ENCODE measurements at regions not wholly inside any gene's neighbourhood (a gene's known extent, or its start where the extent isn't known, plus 50 kb on each side); places are given as distances from the start of the nearest gene placed in this dataset.

- no peaks in the 10 kb centered on the region for H3K9me3 ChIP-seq (ENCODE audit: low read depth, low read length, poor library complexity, severe bottlenecking)
Observed at GRCh38 chr6:92188016-92188415, 1231.3 kb downstream of the EPHA7 start.

GRCh38 chr6:92184933-92185332 lies 1234.4 kb downstream of the EPHA7 start:
- H3K4me3 ChIP-seq (ENCODE audit: low read depth, low read length, poor library complexity, severe bottlenecking): no peak overlapping the region
- intact Hi-C loops (cut with micrococcal nuclease; ENCODE audit: unreplicated experiment): no loop called here
- H3K27me3 ChIP-seq (replicated peaks; ENCODE audit: insufficient read depth, low read depth, low read length, poor library complexity): no peaks in the 10 kb centered on the region
- ChIA-PET CTCF (no interaction called here), POLR2A (ENCODE audit: low non-redundant PET) (no interaction called here)
- no peaks in the 10 kb centered on the region for H3K4me1 ChIP-seq (ENCODE audit: insufficient read depth, low read length, poor library complexity, severe bottlenecking)
- no peaks in the 10 kb centered on the region for H3K9me3 ChIP-seq (ENCODE audit: low read depth, low read length, poor library complexity, severe bottlenecking)
- BruUV-seq (replicated peaks): no TSS peak
- TF ChIP-seq CTCF (conservative IDR thresholded peaks at IDR 0.05; ENCODE audit: low read depth, low read length) (no peak), EZH2 (IDR thresholded peaks at IDR 0.05; ENCODE audit: borderline replicate concordance, low read depth, low read length, poor library complexity, severe bottlenecking) (no peak)
- H3K27ac ChIP-seq (ENCODE audit: low read depth, low read length, poor library complexity, severe bottlenecking): no peak overlapping the region
- H3K36me3 ChIP-seq (ENCODE audit: insufficient read depth, low read length, poor library complexity, severe bottlenecking): no peaks in the 10 kb centered on the region
- no peak for DNase-seq (ENCODE audit: low spot score)

More at GRCh38 chr6:92188016-92188415, 1231.3 kb downstream of the EPHA7 start:
- POLR2A ChIA-PET (ENCODE audit: low non-redundant PET): no interaction called here
- CTCF ChIA-PET: no interaction called here
- no TSS peak for BruUV-seq (replicated peaks)
- TF ChIP-seq EZH2 (IDR thresholded peaks at IDR 0.05; ENCODE audit: borderline replicate concordance, low read depth, low read length, poor library complexity, severe bottlenecking) (no peak), CTCF (conservative IDR thresholded peaks at IDR 0.05; ENCODE audit: low read depth, low read length) (no peak)
- DNase-seq (ENCODE audit: low spot score): no peak
- H3K4me1 ChIP-seq (ENCODE audit: insufficient read depth, low read length, poor library complexity, severe bottlenecking): no peaks in the 10 kb centered on the region
- no peaks in the 10 kb centered on the region for H3K27me3 ChIP-seq (replicated peaks; ENCODE audit: insufficient read depth, low read depth, low read length, poor library complexity)
- no peak overlapping the region for H3K4me3 ChIP-seq (ENCODE audit: low read depth, low read length, poor library complexity, severe bottlenecking)
- intact Hi-C loops (cut with micrococcal nuclease; ENCODE audit: unreplicated experiment): no loop called here
- no peak overlapping the region for H3K27ac ChIP-seq (ENCODE audit: low read depth, low read length, poor library complexity, severe bottlenecking)
- no peaks in the 10 kb centered on the region for H3K36me3 ChIP-seq (ENCODE audit: insufficient read depth, low read length, poor library complexity, severe bottlenecking)

GRCh38 chr6:92181347-92181746 lies 1238.0 kb downstream of the EPHA7 start:
- TF ChIP-seq EZH2 (IDR thresholded peaks at IDR 0.05; ENCODE audit: borderline replicate concordance, low read depth, low read length, poor library complexity, severe bottlenecking): no peak
- no peak for TF ChIP-seq CTCF (conservative IDR thresholded peaks at IDR 0.05; ENCODE audit: low read depth, low read length)
- intact Hi-C loops (cut with micrococcal nuclease; ENCODE audit: unreplicated experiment): no loop called here
- no TSS peak for BruUV-seq (replicated peaks)
- H3K27me3 ChIP-seq (replicated peaks; ENCODE audit: insufficient read depth, low read depth, low read length, poor library complexity): no peaks in the 10 kb centered on the region
- no peaks in the 10 kb centered on the region for H3K4me1 ChIP-seq (ENCODE audit: insufficient read depth, low read length, poor library complexity, severe bottlenecking)
- no peak for DNase-seq (ENCODE audit: low spot score)
- no peak overlapping the region for H3K4me3 ChIP-seq (ENCODE audit: low read depth, low read length, poor library complexity, severe bottlenecking)
- ChIA-PET POLR2A (ENCODE audit: low non-redundant PET) (no interaction called here), CTCF (no interaction called here)
- H3K36me3 ChIP-seq (ENCODE audit: insufficient read depth, low read length, poor library complexity, severe bottlenecking): no peaks in the 10 kb centered on the region
- no peak overlapping the region for H3K27ac ChIP-seq (ENCODE audit: low read depth, low read length, poor library complexity, severe bottlenecking)
- no peaks in the 10 kb centered on the region for H3K9me3 ChIP-seq (ENCODE audit: low read depth, low read length, poor library complexity, severe bottlenecking)

Measured in A673 (cell line).